HepG2 (cell line): ENCODE measurements at regions not wholly inside any gene's neighbourhood (a gene's known extent, or its start where the extent isn't known, plus 50 kb on each side); places are given as distances from the start of the nearest gene placed in this dataset.

Experiments used
- ATAC-seq: fragments of 200-7000 bp; cut with Tn5 transposase; 3 replicates; pipeline ENCODE4 v1.9.1; 2020; ENCODE audit warnings: mild to moderate bottlenecking, moderate library complexity
- BruUV-seq: library from RNA; stranded (reverse); fragments of 400-500 nt; replicated peaks from 2 replicates; lab custom pipeline; 2021; lab: Mats Ljungman, UMichigan
- CTCF ChIA-PET: fragments of 300-600 bp; formaldehyde crosslinking; extraction: SDS; loops from one replicate; lab custom pipeline; 2021; ENCODE audit warnings: low total read pairs, inconsistent platforms, low intra/inter-chr PET ratio; lab: Yijun Ruan, JAX
- POLR2A ChIA-PET: fragments of 350-600 bp; sonication (Branson Sonifier 250); formaldehyde crosslinking; loops from one replicate; lab custom pipeline; 2020; ENCODE audit warnings: antibody characterized with exemption, inconsistent platforms; lab: Yijun Ruan, JAX
- DNase-seq: peaks from one replicate; pipeline ENCODE4 v3.0.0-alpha.2; 2015; ENCODE audit warnings: low spot score
- FAIRE-seq: peaks from 3 replicates; lab custom pipeline; 2011; peaks lifted over from hg19 to GRCh38; lab: Jason Lieb, UNC
- H2AFZ ChIP-seq: one replicate; pipeline ENCODE4 v1.6.1; 2011; ENCODE audit warnings: low read length, inconsistent platforms
- H3K27ac ChIP-seq: fragments of 300-600 bp; 3 replicates; pipeline ENCODE4 v1.8.0; 2011; ENCODE audit warnings: mixed run types, mild to moderate bottlenecking, mixed read lengths, low read length, inconsistent platforms; ENCODE audit not compliant: insufficient read depth; ENCODE audit errors: extremely low read length
- H3K27me3 ChIP-seq, 2 experiments: fragments of 200-600 bp in 1 of 2; 2 replicates in 1 of 2; 3 replicates in 1 of 2; pipeline versions ENCODE4 v1.6.0 to v1.8.0; 2011; ENCODE audit warnings: low read length in 2 of 2, mild to moderate bottlenecking in 2 of 2, moderate library complexity in 2 of 2, inconsistent platforms in 1 of 2; ENCODE audit not compliant: insufficient read depth in 2 of 2, control insufficient read depth in 1 of 2
- H3K36me3 ChIP-seq, 2 experiments: fragments of 200-600 bp in 1 of 2; replicated peaks in 1 of 2; 2 replicates in 1 of 2; 3 replicates in 1 of 2; pipeline versions ENCODE4 v1.5.1 to v1.8.0; 2011; ENCODE audit warnings: low read length in 2 of 2, inconsistent platforms in 1 of 2; ENCODE audit not compliant: insufficient read depth in 2 of 2, control insufficient read depth in 1 of 2
- H3K4me1 ChIP-seq: 2 replicates; pipeline ENCODE4 v1.5.1; 2012; ENCODE audit warnings: low read length, inconsistent platforms; ENCODE audit not compliant: insufficient read depth
- H3K4me2 ChIP-seq: 2 replicates; pipeline ENCODE4 v1.6.0; 2011; ENCODE audit warnings: low read depth, low read length, inconsistent platforms
- H3K4me3 ChIP-seq, 3 experiments: fragments of 200-600 bp in 1 of 3; sonication (generic), shearing (Covaris generic) in 1 of 3; replicated peaks in 1 of 3; 2 replicates each; pipeline ENCODE4 v1.5.1; 2011 to 2016; ENCODE audit warnings: low read length in 3 of 3, inconsistent platforms in 2 of 3, low read depth in 2 of 3, mild to moderate bottlenecking in 2 of 3, control low read depth in 1 of 3, mixed read lengths in 1 of 3; ENCODE audit not compliant: insufficient read depth in 1 of 3
- H3K79me2 ChIP-seq: one replicate; pipeline ENCODE4 v1.6.1; 2011; ENCODE audit warnings: low read length, inconsistent platforms; ENCODE audit not compliant: insufficient read depth
- H3K9ac ChIP-seq: 2 replicates; pipeline ENCODE4 v1.6.0; 2011; ENCODE audit warnings: mild to moderate bottlenecking, low read depth, low read length, inconsistent platforms; ENCODE audit not compliant: insufficient read depth
- H3K9me3 ChIP-seq: 2 replicates; pipeline ENCODE4 v1.5.1; 2012; ENCODE audit warnings: mild to moderate bottlenecking, low read length
- H4K20me1 ChIP-seq: 2 replicates; pipeline ENCODE4 v1.6.0; 2011; ENCODE audit warnings: inconsistent platforms, mild to moderate bottlenecking, low read length, moderate library complexity; ENCODE audit not compliant: insufficient read depth
- AGO2 ChIP-seq: fragments of 200-400 bp; formaldehyde crosslinking; optimal IDR thresholded peaks from 2 replicates; pipeline ENCODE3; 2017; ENCODE audit warnings: mild to moderate bottlenecking, low read depth, low read length, moderate library complexity
- EZH2 ChIP-seq: conservative IDR thresholded peaks from 2 replicates; pipeline ENCODE4 v1.6.1; 2012; ENCODE audit warnings: mild to moderate bottlenecking, low read depth, low read length, moderate library complexity
- FOXO1 ChIP-seq: sonication (generic); formaldehyde crosslinking; IDR thresholded peaks from 2 replicates; pipeline ENCODE4 v1.4.0; 2020; ENCODE audit warnings: missing genetic modification reagents
- KLF6 ChIP-seq: IDR thresholded peaks from 2 replicates; pipeline ENCODE4 v1.8.0; 2016; ENCODE audit warnings: missing biosample characterization, missing genetic modification reagents
- PAWR ChIP-seq: sonication (generic); formaldehyde crosslinking; IDR thresholded peaks from 2 replicates; pipeline ENCODE4 v1.4.0; 2020; ENCODE audit warnings: missing genetic modification reagents, mild to moderate bottlenecking, borderline replicate concordance
- POLR2A ChIP-seq, 2 experiments: IDR thresholded peaks; 2 replicates each; pipeline ENCODE4 v1.6.1; 2011; ENCODE audit warnings: low read depth in 2 of 2, low read length in 2 of 2, mild to moderate bottlenecking in 1 of 2, moderate library complexity in 1 of 2; ENCODE audit not compliant: insufficient read depth in 1 of 2
- POLR2AphosphoS5 ChIP-seq: IDR thresholded peaks from 2 replicates; pipeline ENCODE4 v1.6.1; 2012; ENCODE audit warnings: low read depth, low read length
- ZFP36L1 ChIP-seq: sonication (generic); formaldehyde crosslinking; IDR thresholded peaks from 2 replicates; pipeline ENCODE4 v1.8.0; 2022; ENCODE audit warnings: mild to moderate bottlenecking, missing genetic modification reagents, moderate library complexity
- ZFY ChIP-seq: sonication (generic); formaldehyde crosslinking; IDR thresholded peaks from 2 replicates; pipeline ENCODE4 v1.4.0; 2020; ENCODE audit warnings: missing genetic modification reagents
- ZHX2 ChIP-seq, 2 experiments: sonication (generic) in 1 of 2; formaldehyde crosslinking in 1 of 2; IDR thresholded peaks; 2 replicates each; pipeline versions ENCODE4 v1.6.1 to v1.9.0; 2014 to 2022; ENCODE audit warnings: antibody characterized with exemption in 1 of 2, borderline replicate concordance in 1 of 2, inconsistent platforms in 1 of 2, low read depth in 1 of 2, missing genetic modification reagents in 1 of 2
- ZKSCAN8 ChIP-seq: IDR thresholded peaks from 2 replicates; pipeline ENCODE4 v1.6.1; 2016; ENCODE audit warnings: borderline replicate concordance, missing genetic modification reagents, missing compliant biosample characterization
- ZNF274 ChIP-seq: sonication (generic); formaldehyde crosslinking; IDR thresholded peaks from 2 replicates; pipeline ENCODE4 v1.5.1; 2020; ENCODE audit warnings: mild to moderate bottlenecking, missing genetic modification reagents
- ZNF44 ChIP-seq: sonication (generic); formaldehyde crosslinking; IDR thresholded peaks from 2 replicates; pipeline ENCODE4 v1.5.1; 2020; ENCODE audit warnings: mild to moderate bottlenecking, missing genetic modification reagents
- ZNF646 ChIP-seq: sonication (generic); formaldehyde crosslinking; IDR thresholded peaks from 2 replicates; pipeline ENCODE4 v1.9.0; 2021; ENCODE audit warnings: mild to moderate bottlenecking, missing genetic modification reagents
- ZNF878 ChIP-seq: sonication (generic); formaldehyde crosslinking; IDR thresholded peaks from 2 replicates; pipeline ENCODE4 v1.8.1; 2023; ENCODE audit warnings: mild to moderate bottlenecking, missing genetic modification reagents, moderate library complexity
- WGBS: methylation state at CpG from one replicate; pipeline ENCODE4 v1.1.6; 2017; ENCODE audit warnings: low lambda C conversion rate; 5-methylcytosine and 5-hydroxymethylcytosine counted together
- in situ Hi-C: cut with HindIII; loops from 2 replicates; pipeline ENCODE4 v1.10.0; 2017; ENCODE audit warnings: low pct_unique_long_range_greater_than_20kb; ENCODE audit not compliant: extremely low pct_ligation_motif_present
- intact Hi-C: fragments of 100-400 bp; cut with micrococcal nuclease; formaldehyde crosslinking; loops from one replicate; pipeline ENCODE4 v1.10.0; 2022; ENCODE audit not compliant: unreplicated experiment

GRCh38 chr6:91324711-91325110, 737.8 kb upstream of the MAP3K7 start:
- no peak for FAIRE-seq
- Histone ChIP-seq H2AFZ (no peak overlapping the region), H3K4me3 (no peak overlapping the region), H3K79me2 (no peaks in the 10 kb centered on the region), H3K4me1 (no peaks in the 10 kb centered on the region), H3K27me3 (no peaks in the 10 kb centered on the region; a peak in 1 of 5 replicates), H4K20me1 (no peaks in the 10 kb centered on the region), H3K9me3 (no peaks in the 10 kb centered on the region), H3K4me2 (no peak overlapping the region), H3K9ac (no peak overlapping the region), H3K27ac (no peak overlapping the region), H3K36me3 (no peaks in the 10 kb centered on the region)
- POLR2A ChIA-PET, result no interaction called here
- CTCF ChIA-PET, result no interaction called here
- no peak for ATAC-seq
- intact Hi-C loops (no loop called here), in situ Hi-C loops (no loop called here)
- WGBS, result 3% methylated on average over 2 of the region's 2 CpGs
- BruUV-seq, result no TSS peak
- DNase-seq, result no peak
- TF ChIP-seq POLR2A (IDR thresholded peaks at IDR 0.05; ENCODE audit: insufficient read depth in 1 of 2, low read depth in 2 of 2, low read length in 2 of 2) (no peak), ZFY (CRISPR knock-in tag) (no peak), AGO2 (no peak), ZFP36L1 (no peak), ZKSCAN8 (CRISPR knock-in tag) (no peak), ZNF878 (CRISPR knock-in tag) (no peak), ZNF44 (no peak), POLR2AphosphoS5 (no peak), ZNF646 (no peak), FOXO1 (CRISPR knock-in tag) (no peak), ZHX2 (IDR thresholded peaks at IDR 0.05; ENCODE audit: low read depth) (no peak), ZHX2 (CRISPR knock-in tag; IDR thresholded peaks at IDR 0.05; ENCODE audit: borderline replicate concordance) (no peak), KLF6 (CRISPR knock-in tag) (no peak), PAWR (CRISPR knock-in tag) (no peak), EZH2 (no peak), ZNF274 (CRISPR knock-in tag) (no peak)
